ENCODE measurements at regions not wholly inside any gene's neighbourhood (a gene's known extent, or its start where the extent isn't known, plus 50 kb on each side); places are given as distances from the start of the nearest gene placed in this dataset.

- Histone ChIP-seq H3K27ac (ENCODE audit: insufficient read depth, low read length) (no peak overlapping the region), H3K4me1 (ENCODE audit: control insufficient read depth, extremely low read depth, insufficient read depth, low read length) (no peaks in the 10 kb centered on the region), H3K4me2 (ENCODE audit: extremely low read depth, insufficient read depth, low read length) (no peak overlapping the region), H3K4me3 (replicated peaks in 1 of 4; ENCODE audit: control extremely low read depth in 1 of 4, insufficient read depth in 1 of 4, low read depth in 3 of 4, low read length in 4 of 4) (no peak overlapping the region), H3K27me3 (ENCODE audit: control insufficient read depth, insufficient read depth, low read length) (no peaks in the 10 kb centered on the region), H4K20me1 (ENCODE audit: control insufficient read depth, extremely low read depth, insufficient read depth, low read length) (no peaks in the 10 kb centered on the region), H3K9me3 (ENCODE audit: control insufficient read depth, insufficient read depth, low read depth, low read length) (no peaks in the 10 kb centered on the region), H3K9ac (ENCODE audit: insufficient read depth, low read length) (no peak overlapping the region), H3K36me3 (ENCODE audit: control insufficient read depth, insufficient read depth, low read length) (no peaks in the 10 kb centered on the region), H3K79me2 (ENCODE audit: control insufficient read depth, insufficient read depth, low read length) (no peaks in the 10 kb centered on the region), H2AFZ (ENCODE audit: low read length) (no peak overlapping the region)
- DNase-seq (ENCODE audit: low read depth in 2 of 2): no peak
- TF ChIP-seq CTCF (conservative IDR thresholded peaks at IDR 0.05 in 1 of 2, IDR thresholded peaks at IDR 0.05 in 1 of 2; ENCODE audit: low read depth in 1 of 2, low read length in 2 of 2) (no peak), EZH2 (IDR thresholded peaks at IDR 0.05; ENCODE audit: low read length, missing control alignments) (no peak)
Measured at GRCh38 chr15:97517737-97518136, 442.8 kb upstream of the ARRDC4 start.

GRCh38 chr15:97520689-97521088 is 439.8 kb upstream of the ARRDC4 start:
- Histone ChIP-seq H3K9me3 (ENCODE audit: control insufficient read depth, insufficient read depth, low read depth, low read length) (no peaks in the 10 kb centered on the region), H2AFZ (ENCODE audit: low read length) (no peak overlapping the region)
- DNase-seq (ENCODE audit: low read depth in 2 of 2): no peak

More at GRCh38 chr15:97520689-97521088, 439.8 kb upstream of the ARRDC4 start:
- no peak overlapping the region for H3K4me3 ChIP-seq (replicated peaks in 1 of 4; ENCODE audit: control extremely low read depth in 1 of 4, insufficient read depth in 1 of 4, low read depth in 3 of 4, low read length in 4 of 4)
- no peak overlapping the region for H3K9ac ChIP-seq (ENCODE audit: insufficient read depth, low read length)
- no peaks in the 10 kb centered on the region for H3K4me1 ChIP-seq (ENCODE audit: control insufficient read depth, extremely low read depth, insufficient read depth, low read length)
- no peaks in the 10 kb centered on the region for H4K20me1 ChIP-seq (ENCODE audit: control insufficient read depth, extremely low read depth, insufficient read depth, low read length)
- H3K79me2 ChIP-seq (ENCODE audit: control insufficient read depth, insufficient read depth, low read length): no peaks in the 10 kb centered on the region
- no peak for TF ChIP-seq CTCF (conservative IDR thresholded peaks at IDR 0.05 in 1 of 2, IDR thresholded peaks at IDR 0.05 in 1 of 2; ENCODE audit: low read depth in 1 of 2, low read length in 2 of 2)
- TF ChIP-seq EZH2 (IDR thresholded peaks at IDR 0.05; ENCODE audit: low read length, missing control alignments): no peak
- H3K27me3 ChIP-seq (ENCODE audit: control insufficient read depth, insufficient read depth, low read length): no peaks in the 10 kb centered on the region
- H3K27ac ChIP-seq (ENCODE audit: insufficient read depth, low read length): no peak overlapping the region
- no peaks in the 10 kb centered on the region for H3K36me3 ChIP-seq (ENCODE audit: control insufficient read depth, insufficient read depth, low read length)
- no peak overlapping the region for H3K4me2 ChIP-seq (ENCODE audit: extremely low read depth, insufficient read depth, low read length)

Measured in fibroblast of lung (primary cell).